ENCODE measurements at regions not wholly inside any gene's neighbourhood (a gene's known extent, or its start where the extent isn't known, plus 50 kb on each side); places are given as distances from the start of the nearest gene placed in this dataset.

GRCh38 chr17:36854982-36855381 is 82.3 kb upstream of the LHX1 start:
- Histone ChIP-seq H3K9me3 (ENCODE audit: control insufficient read depth, low read depth, low read length) (no peaks in the 10 kb centered on the region), H3K4me3 (ENCODE audit: low read length) (no peak overlapping the region), H3K27ac (ENCODE audit: low read length) (no peak overlapping the region), H3K9ac (ENCODE audit: low read length) (no peak overlapping the region), H3K36me3 (ENCODE audit: control insufficient read depth, low read depth, low read length) (no peaks in the 10 kb centered on the region), H3K4me1 (ENCODE audit: control insufficient read depth, low read depth, low read length) (peaks cover 4% of the 10 kb centered on the region), H3K27me3 (ENCODE audit: control insufficient read depth, insufficient read depth, low read length) (no peaks in the 10 kb centered on the region)

- Histone ChIP-seq H3K9ac (ENCODE audit: low read length) (no peak overlapping the region), H3K27me3 (ENCODE audit: control insufficient read depth, insufficient read depth, low read length) (no peaks in the 10 kb centered on the region), H3K36me3 (ENCODE audit: control insufficient read depth, low read depth, low read length) (no peaks in the 10 kb centered on the region), H3K27ac (ENCODE audit: low read length) (no peak overlapping the region), H3K4me1 (ENCODE audit: control insufficient read depth, low read depth, low read length) (peaks cover 4% of the 10 kb centered on the region), H3K4me3 (ENCODE audit: low read length) (no peak overlapping the region), H3K9me3 (ENCODE audit: control insufficient read depth, low read depth, low read length) (no peaks in the 10 kb centered on the region)
Measured at GRCh38 chr17:36855459-36855858, 81.8 kb upstream of the LHX1 start.

- Histone ChIP-seq H3K4me1 (ENCODE audit: control insufficient read depth, low read depth, low read length) (peaks cover 4% of the 10 kb centered on the region), H3K9me3 (ENCODE audit: control insufficient read depth, low read depth, low read length) (no peaks in the 10 kb centered on the region), H3K27me3 (ENCODE audit: control insufficient read depth, insufficient read depth, low read length) (no peaks in the 10 kb centered on the region), H3K9ac (ENCODE audit: low read length) (no peak overlapping the region), H3K27ac (ENCODE audit: low read length) (no peak overlapping the region), H3K36me3 (ENCODE audit: control insufficient read depth, low read depth, low read length) (no peaks in the 10 kb centered on the region), H3K4me3 (ENCODE audit: low read length) (no peak overlapping the region)
Measured at GRCh38 chr17:36856222-36856621, 81.1 kb upstream of the LHX1 start.

DNA sequence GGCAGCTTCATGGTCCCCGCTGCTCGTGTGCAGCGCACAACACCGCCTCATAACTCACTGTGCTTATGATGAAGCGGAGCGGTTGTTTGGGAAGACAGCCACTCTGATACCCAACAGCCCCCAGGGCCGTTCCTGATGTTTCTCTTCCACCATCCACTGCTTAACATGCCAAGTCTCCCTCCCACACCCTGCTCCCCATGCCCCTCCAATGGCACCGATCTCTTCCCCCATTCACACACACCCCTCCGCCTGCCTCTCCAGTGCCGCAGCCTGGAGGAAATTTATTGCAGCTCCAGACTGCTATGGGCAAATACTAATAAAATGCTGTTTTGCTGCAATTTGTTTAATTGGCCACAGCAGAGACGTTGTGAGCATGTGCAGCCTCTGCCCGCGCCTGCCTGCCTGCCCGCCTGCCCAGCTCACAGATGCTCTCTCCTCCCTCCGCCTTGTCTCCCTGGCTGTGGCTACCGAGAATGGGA is 80.3 kb upstream of the LHX1 start:
- H3K27ac ChIP-seq (ENCODE audit: low read length), result no peak overlapping the region
- peaks cover 4% of the 10 kb centered on the region for H3K4me1 ChIP-seq (ENCODE audit: control insufficient read depth, low read depth, low read length)
- H3K9ac ChIP-seq (ENCODE audit: low read length), result no peak overlapping the region
- no peaks in the 10 kb centered on the region for H3K36me3 ChIP-seq (ENCODE audit: control insufficient read depth, low read depth, low read length)
- H3K27me3 ChIP-seq (ENCODE audit: control insufficient read depth, insufficient read depth, low read length), result no peaks in the 10 kb centered on the region
- H3K4me3 ChIP-seq (ENCODE audit: low read length), result no peak overlapping the region
- no peaks in the 10 kb centered on the region for H3K9me3 ChIP-seq (ENCODE audit: control insufficient read depth, low read depth, low read length)

DNA sequence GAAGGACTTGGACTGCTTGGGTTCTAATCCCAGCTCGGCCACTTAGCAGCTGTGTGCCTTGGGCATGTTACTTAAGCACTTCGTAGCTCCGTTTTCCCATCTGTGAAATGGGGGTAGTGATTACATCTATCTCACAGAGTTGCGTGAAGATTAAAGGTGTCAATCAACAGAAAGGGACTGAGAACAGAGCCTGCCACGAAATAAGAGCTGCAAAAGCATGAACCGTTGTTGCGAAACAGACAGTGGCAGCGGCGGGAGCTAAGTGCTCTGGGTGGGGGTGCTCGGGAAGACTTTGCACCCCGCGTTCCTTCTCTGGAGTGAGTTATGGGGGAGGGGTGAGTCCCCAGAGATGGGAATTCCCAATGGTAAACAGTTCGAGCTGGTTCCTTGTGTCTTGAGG is 79.6 kb upstream of the LHX1 start:
- H3K9ac ChIP-seq (ENCODE audit: low read length), result no peak overlapping the region
- H3K9me3 ChIP-seq (ENCODE audit: control insufficient read depth, low read depth, low read length), result no peaks in the 10 kb centered on the region
- H3K4me3 ChIP-seq (ENCODE audit: low read length), result no peak overlapping the region
- H3K27me3 ChIP-seq (ENCODE audit: control insufficient read depth, insufficient read depth, low read length), result no peaks in the 10 kb centered on the region
- H3K4me1 ChIP-seq (ENCODE audit: control insufficient read depth, low read depth, low read length), result peaks cover 4% of the 10 kb centered on the region
- no peak overlapping the region for H3K27ac ChIP-seq (ENCODE audit: low read length)
- no peaks in the 10 kb centered on the region for H3K36me3 ChIP-seq (ENCODE audit: control insufficient read depth, low read depth, low read length)

- Histone ChIP-seq H3K9me3 (ENCODE audit: control insufficient read depth, low read depth, low read length) (no peaks in the 10 kb centered on the region), H3K27ac (ENCODE audit: low read length) (no peak overlapping the region), H3K4me3 (ENCODE audit: low read length) (no peak overlapping the region), H3K9ac (ENCODE audit: low read length) (no peak overlapping the region), H3K27me3 (ENCODE audit: control insufficient read depth, insufficient read depth, low read length) (no peaks in the 10 kb centered on the region), H3K4me1 (ENCODE audit: control insufficient read depth, low read depth, low read length) (peaks cover 2% of the 10 kb centered on the region), H3K36me3 (ENCODE audit: control insufficient read depth, low read depth, low read length) (no peaks in the 10 kb centered on the region)
Measured at GRCh38 chr17:36858119-36859002, 78.9 kb upstream of the LHX1 start.

DNA sequence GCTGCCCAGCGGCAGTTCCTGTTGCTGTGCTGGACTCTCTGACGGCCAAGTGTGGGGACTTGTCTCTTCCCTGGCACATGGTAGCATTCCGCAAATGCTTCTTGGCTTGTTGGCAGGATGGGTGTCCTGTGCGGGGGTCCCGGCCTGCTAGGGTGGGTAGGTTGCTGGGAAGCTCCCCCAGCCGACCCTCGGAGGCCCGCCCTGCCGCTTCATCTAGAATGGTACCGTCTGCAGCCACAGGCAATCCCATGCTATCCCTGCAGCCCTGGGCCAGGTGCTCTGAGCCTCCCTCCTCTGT is 78.3 kb upstream of the LHX1 start:
- Histone ChIP-seq H3K9me3 (ENCODE audit: control insufficient read depth, low read depth, low read length) (no peaks in the 10 kb centered on the region), H3K4me1 (ENCODE audit: control insufficient read depth, low read depth, low read length) (no peaks in the 10 kb centered on the region), H3K36me3 (ENCODE audit: control insufficient read depth, low read depth, low read length) (no peaks in the 10 kb centered on the region), H3K4me3 (ENCODE audit: low read length) (no peak overlapping the region), H3K9ac (ENCODE audit: low read length) (no peak overlapping the region), H3K27ac (ENCODE audit: low read length) (no peak overlapping the region), H3K27me3 (ENCODE audit: control insufficient read depth, insufficient read depth, low read length) (no peaks in the 10 kb centered on the region)

DNA sequence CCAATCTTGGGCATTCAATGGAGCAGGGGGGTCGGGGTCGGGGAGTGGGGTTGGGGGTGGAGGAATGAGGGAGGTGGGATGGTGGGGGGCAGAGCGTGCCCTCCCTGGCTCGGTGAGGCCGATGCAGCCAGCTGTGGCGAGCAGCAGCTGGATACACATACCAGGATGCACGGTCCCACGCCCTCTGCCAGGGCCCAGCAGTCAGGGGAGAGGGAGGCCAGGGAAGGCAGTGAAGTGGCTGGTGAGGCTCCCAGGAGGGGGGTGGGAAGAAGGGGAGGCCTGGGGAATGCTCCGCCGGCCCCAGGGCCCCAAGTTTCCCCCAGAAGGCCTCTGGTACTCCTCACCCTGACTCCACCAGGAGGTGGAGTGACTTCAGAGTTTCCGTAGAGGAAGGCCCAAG is 77.6 kb upstream of the LHX1 start:
- no peaks in the 10 kb centered on the region for H3K4me1 ChIP-seq (ENCODE audit: control insufficient read depth, low read depth, low read length)
- no peaks in the 10 kb centered on the region for H3K27me3 ChIP-seq (ENCODE audit: control insufficient read depth, insufficient read depth, low read length)
- no peak overlapping the region for H3K4me3 ChIP-seq (ENCODE audit: low read length)
- H3K36me3 ChIP-seq (ENCODE audit: control insufficient read depth, low read depth, low read length), result no peaks in the 10 kb centered on the region
- H3K27ac ChIP-seq (ENCODE audit: low read length), result no peak overlapping the region
- H3K9ac ChIP-seq (ENCODE audit: low read length), result no peak overlapping the region
- no peaks in the 10 kb centered on the region for H3K9me3 ChIP-seq (ENCODE audit: control insufficient read depth, low read depth, low read length)

DNA sequence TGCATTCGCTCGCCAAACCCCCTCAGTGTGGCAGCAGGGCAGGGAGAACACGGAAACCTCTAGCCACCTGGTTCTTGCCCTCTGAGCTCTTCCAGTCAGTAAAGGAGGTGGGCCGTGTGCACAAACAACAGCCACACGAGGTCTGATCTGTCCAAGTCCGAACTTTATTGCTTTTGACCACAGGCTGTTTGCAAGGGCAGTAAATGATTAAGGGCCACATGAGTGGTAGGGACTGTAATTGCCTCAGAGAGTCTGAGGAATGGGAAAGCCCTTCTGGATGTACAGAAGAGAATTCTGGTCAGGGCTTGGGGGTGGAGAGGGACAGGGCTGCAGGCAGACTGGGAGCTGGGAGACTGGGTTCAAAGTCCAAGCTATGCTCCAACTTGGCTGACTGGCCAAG is 75.7 kb upstream of the LHX1 start:
- H3K4me3 ChIP-seq (ENCODE audit: low read length), result no peak overlapping the region
- no peak overlapping the region for H3K9ac ChIP-seq (ENCODE audit: low read length)
- H3K27me3 ChIP-seq (ENCODE audit: control insufficient read depth, insufficient read depth, low read length), result no peaks in the 10 kb centered on the region
- no peaks in the 10 kb centered on the region for H3K9me3 ChIP-seq (ENCODE audit: control insufficient read depth, low read depth, low read length)
- no peaks in the 10 kb centered on the region for H3K4me1 ChIP-seq (ENCODE audit: control insufficient read depth, low read depth, low read length)
- no peaks in the 10 kb centered on the region for H3K36me3 ChIP-seq (ENCODE audit: control insufficient read depth, low read depth, low read length)
- H3K27ac ChIP-seq (ENCODE audit: low read length), result no peak overlapping the region

GRCh38 chr17:36862116-36862920 is 75.0 kb upstream of the LHX1 start:
- Histone ChIP-seq H3K9me3 (ENCODE audit: control insufficient read depth, low read depth, low read length) (no peaks in the 10 kb centered on the region), H3K27ac (ENCODE audit: low read length) (no peak overlapping the region), H3K36me3 (ENCODE audit: control insufficient read depth, low read depth, low read length) (no peaks in the 10 kb centered on the region), H3K9ac (ENCODE audit: low read length) (no peak overlapping the region), H3K4me1 (ENCODE audit: control insufficient read depth, low read depth, low read length) (no peaks in the 10 kb centered on the region), H3K27me3 (ENCODE audit: control insufficient read depth, insufficient read depth, low read length) (no peaks in the 10 kb centered on the region), H3K4me3 (ENCODE audit: low read length) (no peak overlapping the region)

GRCh38 chr17:36863131-36863530 is 74.1 kb upstream of the LHX1 start:
- H3K4me1 ChIP-seq (ENCODE audit: control insufficient read depth, low read depth, low read length), result no peaks in the 10 kb centered on the region
- H3K27ac ChIP-seq (ENCODE audit: low read length), result no peak overlapping the region
- no peak overlapping the region for H3K9ac ChIP-seq (ENCODE audit: low read length)
- no peaks in the 10 kb centered on the region for H3K9me3 ChIP-seq (ENCODE audit: control insufficient read depth, low read depth, low read length)
- H3K36me3 ChIP-seq (ENCODE audit: control insufficient read depth, low read depth, low read length), result no peaks in the 10 kb centered on the region
- H3K4me3 ChIP-seq (ENCODE audit: low read length), result no peak overlapping the region
- no peaks in the 10 kb centered on the region for H3K27me3 ChIP-seq (ENCODE audit: control insufficient read depth, insufficient read depth, low read length)
